Endothelial cell of umbilical vein (primary cell): ENCODE measurements at regions not wholly inside any gene's neighbourhood (a gene's known extent, or its start where the extent isn't known, plus 50 kb on each side); places are given as distances from the start of the nearest gene placed in this dataset.

ENCODE experiments used
- BruUV-seq: library from RNA; stranded (reverse); fragments of 400-500 nt; replicated peaks from 2 replicates; lab custom pipeline; 2021; lab: Mats Ljungman, UMichigan
- CTCF ChIA-PET: fragments of 300-600, 350-600 bp; sonication (Branson Sonifier 250); formaldehyde crosslinking; loops from one replicate; lab custom pipeline; 2021; ENCODE audit warnings: antibody characterized with exemption, inconsistent platforms; lab: Charles Lee
- POLR2A ChIA-PET: fragments of 300-600, 350-600 bp; sonication (Branson Sonifier 250); formaldehyde crosslinking; loops from one replicate; lab custom pipeline; 2021; ENCODE audit warnings: antibody characterized with exemption, inconsistent platforms; lab: Charles Lee
- DNase-seq: peaks from one replicate; pipeline ENCODE4 v3.0.0-alpha.2; 2011; ENCODE audit warnings: low read depth, low spot score
- FAIRE-seq: peaks from 2 replicates; lab custom pipeline; 2011; peaks lifted over from hg19 to GRCh38; lab: Jason Lieb, UNC
- H2AFZ ChIP-seq: 2 replicates; pipeline ENCODE4 v1.6.0; 2012; ENCODE audit warnings: low read depth, low read length, control low read depth, inconsistent platforms
- H3K27ac ChIP-seq: 2 replicates; pipeline ENCODE4 v1.5.1; 2011; ENCODE audit warnings: low read depth, mild to moderate bottlenecking, control low read depth, low read length, moderate library complexity; ENCODE audit not compliant: insufficient read depth
- H3K27me3 ChIP-seq, 2 experiments: 2 replicates each; pipeline versions ENCODE4 v1.6.0 to v1.6.1; 2011; ENCODE audit warnings: low read length in 2 of 2, mixed read lengths in 1 of 2; ENCODE audit not compliant: control insufficient read depth in 2 of 2, insufficient read depth in 2 of 2
- H3K36me3 ChIP-seq, 2 experiments: 2 replicates in 1 of 2; 3 replicates in 1 of 2; pipeline ENCODE4 v1.5.1; 2011; ENCODE audit warnings: low read length in 2 of 2, mild to moderate bottlenecking in 1 of 2, moderate library complexity in 1 of 2; ENCODE audit not compliant: control insufficient read depth in 2 of 2, insufficient read depth in 2 of 2; ENCODE audit errors: extremely low read depth in 1 of 2
- H3K4me1 ChIP-seq: 3 replicates; pipeline ENCODE4 v1.5.1; 2011; ENCODE audit warnings: mild to moderate bottlenecking, low read length; ENCODE audit not compliant: control insufficient read depth, insufficient read depth; ENCODE audit errors: extremely low read depth
- H3K4me2 ChIP-seq: 2 replicates; pipeline ENCODE4 v1.6.1; 2011; ENCODE audit warnings: low read length, control low read depth, mixed read lengths; ENCODE audit not compliant: insufficient read depth
- H3K4me3 ChIP-seq, 3 experiments: fragments of 200-600 bp in 1 of 3; sonication (generic), shearing (Covaris generic) in 1 of 3; replicated peaks in 1 of 3; 2 replicates each; pipeline ENCODE4 v1.5.1; 2011 to 2016; ENCODE audit warnings: control low read depth in 3 of 3, low read length in 3 of 3, mild to moderate bottlenecking in 2 of 3, inconsistent platforms in 1 of 3, low read depth in 1 of 3, moderate library complexity in 1 of 3; ENCODE audit not compliant: insufficient read depth in 1 of 3
- H3K79me2 ChIP-seq: 2 replicates; pipeline ENCODE4 v1.6.0; 2012; ENCODE audit warnings: low read length, inconsistent platforms; ENCODE audit not compliant: control insufficient read depth, insufficient read depth
- H3K9ac ChIP-seq: replicated peaks from 2 replicates; pipeline ENCODE3; 2011; ENCODE audit warnings: low read length, control low read depth; ENCODE audit not compliant: insufficient read depth; ENCODE audit errors: extremely low read depth
- H3K9me1 ChIP-seq: replicated peaks from 3 replicates; pipeline ENCODE4 v1.6.0; 2011; ENCODE audit warnings: mild to moderate bottlenecking, low read length; ENCODE audit not compliant: control insufficient read depth, insufficient read depth; ENCODE audit errors: extremely low read depth
- H3K9me3 ChIP-seq: replicated peaks from 2 replicates; pipeline ENCODE4 v1.5.1; 2012; ENCODE audit warnings: low read length, inconsistent platforms; ENCODE audit not compliant: control insufficient read depth, insufficient read depth
- H4K20me1 ChIP-seq: replicated peaks from 2 replicates; pipeline ENCODE3; 2011; ENCODE audit warnings: mild to moderate bottlenecking, low read length; ENCODE audit not compliant: control insufficient read depth, insufficient read depth; ENCODE audit errors: extremely low read depth
- CTCF ChIP-seq, 2 donors: IDR thresholded peaks; 1 replicate in 1 of 2; 2 replicates in 1 of 2; pipeline ENCODE4 v1.5.1; 2011; ENCODE audit warnings: low read length in 2 of 2, mild to moderate bottlenecking in 2 of 2, moderate library complexity in 2 of 2, control low read depth in 1 of 2, inconsistent platforms in 1 of 2, low read depth in 1 of 2; ENCODE audit not compliant: insufficient read depth in 1 of 2; ENCODE audit errors: extremely low read depth in 1 of 2
- EZH2 ChIP-seq: IDR thresholded peaks from 2 replicates; pipeline ENCODE4 v1.6.1; 2012; ENCODE audit warnings: borderline replicate concordance, low read depth, mild to moderate bottlenecking, moderate library complexity, low read length, inconsistent platforms; ENCODE audit not compliant: severe bottlenecking
- FOS ChIP-seq: IDR thresholded peaks from 2 replicates; pipeline ENCODE4 v1.6.1; 2011; ENCODE audit warnings: mild to moderate bottlenecking, low read length, moderate library complexity, borderline replicate concordance; ENCODE audit not compliant: insufficient read depth
- GATA2 ChIP-seq: IDR thresholded peaks from 2 replicates; pipeline ENCODE4 v1.7.0; 2011; ENCODE audit warnings: low read depth, mild to moderate bottlenecking, moderate library complexity, mixed read lengths, low read length; ENCODE audit not compliant: insufficient read length, insufficient read depth
- JUN ChIP-seq: IDR thresholded peaks from 2 replicates; pipeline ENCODE4 v1.6.1; 2011; ENCODE audit warnings: borderline replicate concordance, low read depth; ENCODE audit not compliant: insufficient read length, insufficient read depth
- MAX ChIP-seq: IDR thresholded peaks from 2 replicates; pipeline ENCODE4 v1.6.1; 2011; ENCODE audit not compliant: insufficient read depth, insufficient read length
- MYC ChIP-seq: IDR thresholded peaks from one replicate; pipeline ENCODE4 v1.6.1; 2011; ENCODE audit warnings: mild to moderate bottlenecking, low read depth, low read length
- POLR2A ChIP-seq: IDR thresholded peaks from 2 replicates; pipeline ENCODE4 v1.6.1; 2012; ENCODE audit warnings: low read depth, mild to moderate bottlenecking, control low read depth, low read length
- POLR2AphosphoS5 ChIP-seq: IDR thresholded peaks from 2 replicates; pipeline ENCODE4 v1.6.1; 2012; ENCODE audit warnings: low read depth, mild to moderate bottlenecking, control low read depth, low read length, moderate library complexity; ENCODE audit not compliant: insufficient read depth
- dilution Hi-C: fragments of 300-500 bp; cut with MboI; formaldehyde crosslinking; loops from one replicate; pipeline ENCODE4 v1.15.0; 2019; ENCODE audit warnings: low sequenced_read_pairs; ENCODE audit not compliant: extremely low pct_ligation_motif_present
- intact Hi-C: fragments of 100-400 bp; cut with micrococcal nuclease; formaldehyde crosslinking; loops from one replicate; pipeline ENCODE4 v1.10.0; 2022

GRCh38 chr3:106930086-106930485, 447.2 kb upstream of the CCDC54 start:
- dilution Hi-C loops: no loop called here
- Histone ChIP-seq H3K27me3 (no peaks in the 10 kb centered on the region), H3K9me1 (no peaks in the 10 kb centered on the region), H3K4me3 (no peak overlapping the region), H2AFZ (no peak overlapping the region), H3K9ac (no peak overlapping the region), H3K27ac (no peak overlapping the region), H3K4me2 (no peak overlapping the region), H3K36me3 (no peaks in the 10 kb centered on the region), H3K4me1 (no peaks in the 10 kb centered on the region), H3K9me3 (no peaks in the 10 kb centered on the region), H4K20me1 (no peaks in the 10 kb centered on the region), H3K79me2 (no peaks in the 10 kb centered on the region)
- ChIA-PET CTCF (no interaction called here), POLR2A (no interaction called here)
- DNase-seq: no peak
- TF ChIP-seq GATA2 (no peak), FOS (no peak), JUN (no peak), EZH2 (no peak), MYC (no peak), POLR2AphosphoS5 (no peak), CTCF (IDR thresholded peaks at IDR 0.05; ENCODE audit: extremely low read depth in 1 of 2, insufficient read depth in 1 of 2, low read depth in 1 of 2, low read length in 2 of 2) (no peak), POLR2A (no peak), MAX (no peak)
- no peak for FAIRE-seq
- BruUV-seq: no TSS peak
- intact Hi-C loops: no loop called here
